Tibial nerve (tissue), 3 donors: ENCODE measurements at regions not wholly inside any gene's neighbourhood (a gene's known extent, or its start where the extent isn't known, plus 50 kb on each side); places are given as distances from the start of the nearest gene placed in this dataset.

ENCODE experiments used
- POLR2A ChIP-seq, 2 donors: fragments of 450-650 bp; IDR thresholded peaks; one replicate each; pipeline ENCODE4 v1.6.1; 2017; ENCODE audit warnings: antibody characterized with exemption in 2 of 2, mild to moderate bottlenecking in 2 of 2, moderate library complexity in 2 of 2
- TF ChIP-seq, protein P1 (sequence below), 5 experiments: fragments of 200-600 bp in 3 of 5; fragments of 450-650 bp in 2 of 5; sonication (generic) in 3 of 5; IDR thresholded peaks; one replicate each; pipeline ENCODE4 v1.5.1; 2016 to 2019; ENCODE audit warnings: antibody characterized with exemption in 5 of 5, mild to moderate bottlenecking in 3 of 5, moderate library complexity in 2 of 5

DNA sequence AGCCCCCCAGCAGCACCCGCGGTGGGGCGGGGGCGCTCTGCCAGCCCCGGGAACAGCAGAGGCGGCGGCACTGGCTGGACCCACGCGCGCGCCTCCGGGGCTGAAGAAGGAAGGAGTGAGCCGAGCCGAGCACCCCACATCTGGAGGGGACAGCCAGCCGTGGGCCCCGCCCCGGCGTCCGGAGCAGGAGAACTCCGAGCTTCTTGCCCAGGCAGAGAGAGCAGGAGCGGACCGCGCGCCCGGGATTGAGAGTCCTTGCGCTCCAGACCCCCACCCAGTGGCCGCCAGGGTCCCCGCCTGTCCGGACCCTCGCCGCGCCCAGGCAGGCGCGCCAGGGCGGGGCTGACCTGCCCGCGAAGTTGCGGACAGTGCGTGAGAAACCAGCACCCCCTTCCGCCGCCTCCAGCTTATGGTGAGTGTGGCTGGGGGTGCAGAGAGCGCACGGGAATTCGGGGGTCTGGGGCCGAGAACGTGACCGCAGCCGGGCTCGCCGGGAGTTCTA, 921.9 kb upstream of the EEF2KMT start:
- TF ChIP-seq, protein P1, sequence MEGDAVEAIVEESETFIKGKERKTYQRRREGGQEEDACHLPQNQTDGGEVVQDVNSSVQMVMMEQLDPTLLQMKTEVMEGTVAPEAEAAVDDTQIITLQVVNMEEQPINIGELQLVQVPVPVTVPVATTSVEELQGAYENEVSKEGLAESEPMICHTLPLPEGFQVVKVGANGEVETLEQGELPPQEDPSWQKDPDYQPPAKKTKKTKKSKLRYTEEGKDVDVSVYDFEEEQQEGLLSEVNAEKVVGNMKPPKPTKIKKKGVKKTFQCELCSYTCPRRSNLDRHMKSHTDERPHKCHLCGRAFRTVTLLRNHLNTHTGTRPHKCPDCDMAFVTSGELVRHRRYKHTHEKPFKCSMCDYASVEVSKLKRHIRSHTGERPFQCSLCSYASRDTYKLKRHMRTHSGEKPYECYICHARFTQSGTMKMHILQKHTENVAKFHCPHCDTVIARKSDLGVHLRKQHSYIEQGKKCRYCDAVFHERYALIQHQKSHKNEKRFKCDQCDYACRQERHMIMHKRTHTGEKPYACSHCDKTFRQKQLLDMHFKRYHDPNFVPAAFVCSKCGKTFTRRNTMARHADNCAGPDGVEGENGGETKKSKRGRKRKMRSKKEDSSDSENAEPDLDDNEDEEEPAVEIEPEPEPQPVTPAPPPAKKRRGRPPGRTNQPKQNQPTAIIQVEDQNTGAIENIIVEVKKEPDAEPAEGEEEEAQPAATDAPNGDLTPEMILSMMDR (IDR thresholded peaks at IDR 0.05) = no peak
- TF ChIP-seq POLR2A (IDR thresholded peaks at IDR 0.05) = no peak
